KMS-11 (cell line): ENCODE measurements at regions not wholly inside any gene's neighbourhood (a gene's known extent, or its start where the extent isn't known, plus 50 kb on each side); places are given as distances from the start of the nearest gene placed in this dataset.

ENCODE experiments used
- H2AFZ ChIP-seq: fragments of 200-600 bp; sonication (generic); 2 replicates; pipeline ENCODE4 v1.6.1; 2016; ENCODE audit warnings: antibody characterized with exemption, mixed run types, low read depth
- H3K27ac ChIP-seq: fragments of 200-600 bp; sonication (generic); 2 replicates; pipeline ENCODE4 v1.6.1; 2016; ENCODE audit warnings: mild to moderate bottlenecking, mixed run types
- H3K27me3 ChIP-seq: fragments of 200-600 bp; sonication (generic); 2 replicates; pipeline ENCODE4 v1.6.1; 2017; ENCODE audit warnings: mild to moderate bottlenecking, low read depth, mixed run types, moderate library complexity; ENCODE audit not compliant: insufficient read depth
- H3K36me3 ChIP-seq: fragments of 200-600 bp; sonication (generic); 2 replicates; pipeline ENCODE4 v1.6.1; 2017; ENCODE audit warnings: mild to moderate bottlenecking, mixed run types; ENCODE audit not compliant: insufficient read depth
- H3K4me1 ChIP-seq: fragments of 200-600 bp; sonication (generic); 2 replicates; pipeline ENCODE4 v1.6.1; 2016; ENCODE audit warnings: mild to moderate bottlenecking, low read depth, mixed run types; ENCODE audit not compliant: poor library complexity, severe bottlenecking
- H3K4me2 ChIP-seq: fragments of 200-600 bp; sonication (generic); 2 replicates; pipeline ENCODE4 v1.7.0; 2016; ENCODE audit warnings: mild to moderate bottlenecking, mixed run types
- H3K4me3 ChIP-seq: fragments of 200-600 bp; sonication (generic); IDR thresholded peaks from 2 replicates; pipeline ENCODE4 v1.6.1; 2017; ENCODE audit warnings: low read depth, low read length, mixed read lengths; ENCODE audit not compliant: insufficient read depth
- H3K79me2 ChIP-seq: fragments of 200-600 bp; sonication (generic); 2 replicates; pipeline ENCODE4 v1.6.1; 2016; ENCODE audit warnings: low read depth, mixed run types; ENCODE audit not compliant: insufficient read depth
- H3K9ac ChIP-seq: fragments of 200-600 bp; sonication (generic); 2 replicates; pipeline ENCODE4 v1.6.1; 2016; ENCODE audit warnings: mild to moderate bottlenecking, mixed run types
- H4K20me1 ChIP-seq: fragments of 200-600 bp; sonication (generic); 2 replicates; pipeline ENCODE4 v1.6.1; 2016; ENCODE audit warnings: mild to moderate bottlenecking, mixed run types; ENCODE audit not compliant: insufficient read depth
- TF ChIP-seq, protein P1 (sequence below): fragments of 200-600 bp; sonication (generic); conservative IDR thresholded peaks from 2 replicates; pipeline ENCODE4 v1.6.1; 2017; ENCODE audit warnings: low read depth, mild to moderate bottlenecking, antibody characterized with exemption, low read length, moderate library complexity, mixed read lengths

DNA sequence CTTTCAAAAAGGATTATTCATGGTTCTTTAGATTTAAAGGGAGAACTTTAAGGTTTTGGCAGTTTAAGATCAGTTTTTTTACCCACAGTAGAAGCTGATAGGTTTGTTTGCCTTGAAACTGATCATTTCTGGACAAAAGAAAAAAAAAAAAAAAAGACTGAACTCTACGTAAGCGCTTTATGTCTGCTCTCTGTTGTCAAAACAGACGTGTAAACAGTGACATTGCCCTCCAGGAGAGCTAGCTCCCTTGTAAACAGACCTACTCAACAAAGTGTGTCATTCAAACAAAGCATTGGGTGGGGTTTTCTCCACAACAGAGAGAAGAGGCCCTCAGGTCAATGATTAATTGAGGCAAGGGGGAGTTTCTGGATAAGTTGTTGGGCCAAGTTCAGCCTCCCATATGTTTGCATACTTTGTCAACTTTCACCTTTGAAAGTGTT, 568.1 kb upstream of the LRRN3 start:
- Histone ChIP-seq H2AFZ (no peak overlapping the region), H4K20me1 (no peaks in the 10 kb centered on the region), H3K4me3 (no peak overlapping the region), H3K9ac (no peak overlapping the region), H3K27ac (no peak overlapping the region; the same call in 1 of the 2 replicates), H3K4me2 (peak overlapping the region; percentile 8; the same call in 1 of the 2 replicates), H3K36me3 (no peaks in the 10 kb centered on the region), H3K27me3 (no peaks in the 10 kb centered on the region), H3K4me1 (no peaks in the 10 kb centered on the region), H3K79me2 (no peaks in the 10 kb centered on the region)
- TF ChIP-seq, protein P1, sequence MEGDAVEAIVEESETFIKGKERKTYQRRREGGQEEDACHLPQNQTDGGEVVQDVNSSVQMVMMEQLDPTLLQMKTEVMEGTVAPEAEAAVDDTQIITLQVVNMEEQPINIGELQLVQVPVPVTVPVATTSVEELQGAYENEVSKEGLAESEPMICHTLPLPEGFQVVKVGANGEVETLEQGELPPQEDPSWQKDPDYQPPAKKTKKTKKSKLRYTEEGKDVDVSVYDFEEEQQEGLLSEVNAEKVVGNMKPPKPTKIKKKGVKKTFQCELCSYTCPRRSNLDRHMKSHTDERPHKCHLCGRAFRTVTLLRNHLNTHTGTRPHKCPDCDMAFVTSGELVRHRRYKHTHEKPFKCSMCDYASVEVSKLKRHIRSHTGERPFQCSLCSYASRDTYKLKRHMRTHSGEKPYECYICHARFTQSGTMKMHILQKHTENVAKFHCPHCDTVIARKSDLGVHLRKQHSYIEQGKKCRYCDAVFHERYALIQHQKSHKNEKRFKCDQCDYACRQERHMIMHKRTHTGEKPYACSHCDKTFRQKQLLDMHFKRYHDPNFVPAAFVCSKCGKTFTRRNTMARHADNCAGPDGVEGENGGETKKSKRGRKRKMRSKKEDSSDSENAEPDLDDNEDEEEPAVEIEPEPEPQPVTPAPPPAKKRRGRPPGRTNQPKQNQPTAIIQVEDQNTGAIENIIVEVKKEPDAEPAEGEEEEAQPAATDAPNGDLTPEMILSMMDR = no peak

DNA sequence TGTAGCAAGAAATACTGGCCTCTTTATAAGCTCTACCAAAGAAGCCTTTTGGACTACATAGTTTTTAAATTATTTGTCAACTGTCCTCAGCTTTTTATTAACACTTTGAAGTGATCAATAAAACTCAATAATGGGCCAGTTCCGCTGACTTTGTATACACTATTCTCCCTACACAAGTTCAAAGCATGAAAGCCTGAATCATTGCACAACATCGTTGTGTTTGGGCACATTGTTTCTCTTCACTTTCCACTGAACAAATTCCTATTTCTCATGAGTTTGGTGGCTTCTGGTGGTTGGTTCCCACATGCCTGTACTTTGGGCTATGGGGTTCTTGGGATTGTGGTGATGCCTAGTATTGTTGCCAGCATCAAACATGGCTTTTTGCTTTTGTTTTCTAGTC, 561.8 kb upstream of the LRRN3 start:
- TF ChIP-seq, protein P1 = no peak
- Histone ChIP-seq H3K4me3 (no peak overlapping the region), H3K79me2 (no peaks in the 10 kb centered on the region), H4K20me1 (no peaks in the 10 kb centered on the region), H3K4me2 (no peak overlapping the region), H3K27me3 (no peaks in the 10 kb centered on the region), H3K4me1 (no peaks in the 10 kb centered on the region), H2AFZ (no peak overlapping the region), H3K36me3 (no peaks in the 10 kb centered on the region), H3K9ac (no peak overlapping the region), H3K27ac (no peak overlapping the region)

DNA sequence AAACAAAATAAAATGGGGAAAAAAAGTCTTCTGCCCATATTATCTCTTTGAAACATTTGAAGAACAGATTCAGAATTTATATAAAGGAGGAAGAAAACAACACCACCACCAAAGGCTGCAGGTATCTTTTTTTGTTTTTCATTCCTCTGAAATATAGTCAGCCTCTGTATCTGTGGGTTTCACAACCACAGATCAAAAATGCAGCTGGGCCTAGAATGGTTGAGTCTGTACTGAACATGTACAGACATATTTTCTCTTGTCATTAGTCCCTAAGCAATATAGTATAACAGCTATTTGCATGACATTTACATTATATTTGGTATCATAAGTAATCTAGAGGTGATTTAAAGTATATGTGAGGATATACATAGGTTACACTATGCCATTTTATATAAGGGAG, 559.7 kb upstream of the LRRN3 start:
- H3K4me3 ChIP-seq = no peak overlapping the region
- no peak overlapping the region for H3K9ac ChIP-seq

DNA sequence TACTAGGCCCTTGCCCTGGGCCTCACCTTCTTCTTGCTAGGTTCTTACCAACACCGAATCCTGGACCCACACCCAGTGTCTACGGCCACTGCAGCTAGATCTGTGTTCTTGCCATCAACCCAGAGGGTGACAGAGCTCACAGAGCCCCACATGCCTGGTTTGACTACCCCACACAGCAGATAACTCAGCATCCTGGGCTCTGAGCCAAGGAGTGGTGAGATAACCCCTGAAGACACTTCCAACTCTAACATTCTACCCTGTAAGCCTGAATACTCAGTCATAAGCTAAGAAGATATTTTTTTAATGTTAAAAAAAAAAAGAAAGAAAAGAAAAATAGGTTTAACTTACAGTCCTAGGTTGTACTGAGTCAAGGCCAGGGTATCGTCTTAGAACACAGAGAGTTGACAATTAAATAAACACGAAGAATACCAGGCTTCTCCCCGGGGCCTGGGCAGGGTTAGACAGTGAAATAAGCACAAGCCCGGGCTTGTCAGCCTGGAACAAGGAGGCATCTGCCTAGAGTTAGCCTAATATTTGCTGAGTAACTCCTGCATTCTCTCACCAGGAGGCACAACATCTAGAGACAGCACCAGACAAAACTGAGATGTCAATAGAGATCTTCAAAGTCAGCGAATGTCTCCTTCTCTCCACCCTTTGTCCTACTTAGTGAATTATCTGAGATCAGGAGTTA, 556.5 kb upstream of the LRRN3 start:
- Histone ChIP-seq H3K27ac (no peak overlapping the region), H3K79me2 (no peaks in the 10 kb centered on the region), H3K27me3 (no peaks in the 10 kb centered on the region), H3K36me3 (no peaks in the 10 kb centered on the region), H2AFZ (no peak overlapping the region), H3K4me1 (no peaks in the 10 kb centered on the region), H3K4me3 (no peak overlapping the region), H3K9ac (no peak overlapping the region), H3K4me2 (no peak overlapping the region), H4K20me1 (no peaks in the 10 kb centered on the region)
- TF ChIP-seq, protein P1 = no peak

More for the DNA sequence above, 559.7 kb upstream of the LRRN3 start:
- Histone ChIP-seq H3K27me3 (no peaks in the 10 kb centered on the region), H3K79me2 (no peaks in the 10 kb centered on the region), H3K4me2 (no peak overlapping the region), H2AFZ (no peak overlapping the region), H4K20me1 (no peaks in the 10 kb centered on the region), H3K4me1 (no peaks in the 10 kb centered on the region), H3K27ac (no peak overlapping the region), H3K36me3 (no peaks in the 10 kb centered on the region)
- TF ChIP-seq, protein P1 = no peak
